ENCODE measurements at regions not wholly inside any gene's neighbourhood (a gene's known extent, or its start where the extent isn't known, plus 50 kb on each side); places are given as distances from the start of the nearest gene placed in this dataset.

DNA sequence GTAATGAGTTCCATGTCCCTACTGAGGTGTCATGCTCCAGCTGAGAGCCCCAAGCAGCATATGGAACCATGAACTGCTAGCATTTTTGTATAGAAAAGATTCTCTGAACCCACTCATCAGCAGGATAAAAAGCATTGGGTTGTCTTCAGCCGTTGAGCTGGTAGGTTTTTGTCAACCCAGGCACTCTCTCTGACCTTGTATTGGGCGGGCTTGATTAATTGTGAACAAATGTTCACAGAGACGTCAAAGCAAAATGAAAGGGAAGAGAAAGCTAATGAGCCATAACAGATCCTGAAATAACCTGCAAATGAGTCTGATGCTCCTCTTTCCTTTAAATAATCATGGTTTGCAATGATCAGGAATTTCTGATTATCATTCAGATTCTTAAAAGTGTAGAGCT, 924.7 kb upstream of the CELF2 start:
- Histone ChIP-seq H3K4me3 (ENCODE audit: low read depth in 1 of 3, low read length in 3 of 3) (no peak overlapping the region), H3K36me3 (ENCODE audit: control insufficient read depth in 4 of 4, insufficient read depth in 3 of 4, low read depth in 1 of 4, low read length in 3 of 4) (no peaks in the 10 kb centered on the region), H3K9ac (ENCODE audit: low read depth in 1 of 2, low read length in 2 of 2) (no peak overlapping the region), H3K27me3 (ENCODE audit: control insufficient read depth in 4 of 4, insufficient read depth in 4 of 4, low read length in 3 of 4) (no peaks in the 10 kb centered on the region), H3K9me3 (ENCODE audit: control insufficient read depth in 4 of 4, low read length in 3 of 4) (peaks cover 0 to 1% (median 0%) of the 10 kb centered on the region in 4 donors), H3K27ac (ENCODE audit: low read depth in 1 of 2, low read length in 2 of 2) (no peak overlapping the region), H3K4me1 (ENCODE audit: control insufficient read depth in 4 of 4, insufficient read depth in 4 of 4, low read length in 3 of 4) (no peaks in the 10 kb centered on the region)
- no peak for DNase-seq (ENCODE audit: low spot score)
- TF ChIP-seq, protein P1, sequence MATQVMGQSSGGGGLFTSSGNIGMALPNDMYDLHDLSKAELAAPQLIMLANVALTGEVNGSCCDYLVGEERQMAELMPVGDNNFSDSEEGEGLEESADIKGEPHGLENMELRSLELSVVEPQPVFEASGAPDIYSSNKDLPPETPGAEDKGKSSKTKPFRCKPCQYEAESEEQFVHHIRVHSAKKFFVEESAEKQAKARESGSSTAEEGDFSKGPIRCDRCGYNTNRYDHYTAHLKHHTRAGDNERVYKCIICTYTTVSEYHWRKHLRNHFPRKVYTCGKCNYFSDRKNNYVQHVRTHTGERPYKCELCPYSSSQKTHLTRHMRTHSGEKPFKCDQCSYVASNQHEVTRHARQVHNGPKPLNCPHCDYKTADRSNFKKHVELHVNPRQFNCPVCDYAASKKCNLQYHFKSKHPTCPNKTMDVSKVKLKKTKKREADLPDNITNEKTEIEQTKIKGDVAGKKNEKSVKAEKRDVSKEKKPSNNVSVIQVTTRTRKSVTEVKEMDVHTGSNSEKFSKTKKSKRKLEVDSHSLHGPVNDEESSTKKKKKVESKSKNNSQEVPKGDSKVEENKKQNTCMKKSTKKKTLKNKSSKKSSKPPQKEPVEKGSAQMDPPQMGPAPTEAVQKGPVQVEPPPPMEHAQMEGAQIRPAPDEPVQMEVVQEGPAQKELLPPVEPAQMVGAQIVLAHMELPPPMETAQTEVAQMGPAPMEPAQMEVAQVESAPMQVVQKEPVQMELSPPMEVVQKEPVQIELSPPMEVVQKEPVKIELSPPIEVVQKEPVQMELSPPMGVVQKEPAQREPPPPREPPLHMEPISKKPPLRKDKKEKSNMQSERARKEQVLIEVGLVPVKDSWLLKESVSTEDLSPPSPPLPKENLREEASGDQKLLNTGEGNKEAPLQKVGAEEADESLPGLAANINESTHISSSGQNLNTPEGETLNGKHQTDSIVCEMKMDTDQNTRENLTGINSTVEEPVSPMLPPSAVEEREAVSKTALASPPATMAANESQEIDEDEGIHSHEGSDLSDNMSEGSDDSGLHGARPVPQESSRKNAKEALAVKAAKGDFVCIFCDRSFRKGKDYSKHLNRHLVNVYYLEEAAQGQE (IDR thresholded peaks at IDR 0.05): no peak
- no peak for TF ChIP-seq NR2F2 (IDR thresholded peaks at IDR 0.05)
- TF ChIP-seq HNF4G (IDR thresholded peaks at IDR 0.05): no peak
- TF ChIP-seq, protein P2, sequence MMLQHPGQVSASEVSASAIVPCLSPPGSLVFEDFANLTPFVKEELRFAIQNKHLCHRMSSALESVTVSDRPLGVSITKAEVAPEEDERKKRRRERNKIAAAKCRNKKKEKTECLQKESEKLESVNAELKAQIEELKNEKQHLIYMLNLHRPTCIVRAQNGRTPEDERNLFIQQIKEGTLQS (IDR thresholded peaks at IDR 0.05): no peak
- TF ChIP-seq JUND (IDR thresholded peaks at IDR 0.05): no peak
- TF ChIP-seq, protein P3, sequence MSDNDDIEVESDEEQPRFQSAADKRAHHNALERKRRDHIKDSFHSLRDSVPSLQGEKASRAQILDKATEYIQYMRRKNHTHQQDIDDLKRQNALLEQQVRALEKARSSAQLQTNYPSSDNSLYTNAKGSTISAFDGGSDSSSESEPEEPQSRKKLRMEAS (IDR thresholded peaks at IDR 0.05): no peak
- no peak for TF ChIP-seq FOXA1 (IDR thresholded peaks at IDR 0.05)
- TF ChIP-seq FOXA2 (IDR thresholded peaks at IDR 0.05): no peak
- no peak for TF ChIP-seq SP1 (IDR thresholded peaks at IDR 0.05)
- TF ChIP-seq RAD21 (IDR thresholded peaks at IDR 0.05): no peak
- TF ChIP-seq HNF4A (conservative IDR thresholded peaks at IDR 0.05): no peak
- TF ChIP-seq RXRA (IDR thresholded peaks at IDR 0.05): no peak
- TF ChIP-seq, protein P4, sequence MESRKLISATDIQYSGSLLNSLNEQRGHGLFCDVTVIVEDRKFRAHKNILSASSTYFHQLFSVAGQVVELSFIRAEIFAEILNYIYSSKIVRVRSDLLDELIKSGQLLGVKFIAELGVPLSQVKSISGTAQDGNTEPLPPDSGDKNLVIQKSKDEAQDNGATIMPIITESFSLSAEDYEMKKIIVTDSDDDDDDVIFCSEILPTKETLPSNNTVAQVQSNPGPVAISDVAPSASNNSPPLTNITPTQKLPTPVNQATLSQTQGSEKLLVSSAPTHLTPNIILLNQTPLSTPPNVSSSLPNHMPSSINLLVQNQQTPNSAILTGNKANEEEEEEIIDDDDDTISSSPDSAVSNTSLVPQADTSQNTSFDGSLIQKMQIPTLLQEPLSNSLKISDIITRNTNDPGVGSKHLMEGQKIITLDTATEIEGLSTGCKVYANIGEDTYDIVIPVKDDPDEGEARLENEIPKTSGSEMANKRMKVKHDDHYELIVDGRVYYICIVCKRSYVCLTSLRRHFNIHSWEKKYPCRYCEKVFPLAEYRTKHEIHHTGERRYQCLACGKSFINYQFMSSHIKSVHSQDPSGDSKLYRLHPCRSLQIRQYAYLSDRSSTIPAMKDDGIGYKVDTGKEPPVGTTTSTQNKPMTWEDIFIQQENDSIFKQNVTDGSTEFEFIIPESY (IDR thresholded peaks at IDR 0.05): no peak
- no peak for TF ChIP-seq EGR1 (IDR thresholded peaks at IDR 0.05; ENCODE audit: low read depth in 2 of 2)
- TF ChIP-seq, protein P5, sequence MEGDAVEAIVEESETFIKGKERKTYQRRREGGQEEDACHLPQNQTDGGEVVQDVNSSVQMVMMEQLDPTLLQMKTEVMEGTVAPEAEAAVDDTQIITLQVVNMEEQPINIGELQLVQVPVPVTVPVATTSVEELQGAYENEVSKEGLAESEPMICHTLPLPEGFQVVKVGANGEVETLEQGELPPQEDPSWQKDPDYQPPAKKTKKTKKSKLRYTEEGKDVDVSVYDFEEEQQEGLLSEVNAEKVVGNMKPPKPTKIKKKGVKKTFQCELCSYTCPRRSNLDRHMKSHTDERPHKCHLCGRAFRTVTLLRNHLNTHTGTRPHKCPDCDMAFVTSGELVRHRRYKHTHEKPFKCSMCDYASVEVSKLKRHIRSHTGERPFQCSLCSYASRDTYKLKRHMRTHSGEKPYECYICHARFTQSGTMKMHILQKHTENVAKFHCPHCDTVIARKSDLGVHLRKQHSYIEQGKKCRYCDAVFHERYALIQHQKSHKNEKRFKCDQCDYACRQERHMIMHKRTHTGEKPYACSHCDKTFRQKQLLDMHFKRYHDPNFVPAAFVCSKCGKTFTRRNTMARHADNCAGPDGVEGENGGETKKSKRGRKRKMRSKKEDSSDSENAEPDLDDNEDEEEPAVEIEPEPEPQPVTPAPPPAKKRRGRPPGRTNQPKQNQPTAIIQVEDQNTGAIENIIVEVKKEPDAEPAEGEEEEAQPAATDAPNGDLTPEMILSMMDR (IDR thresholded peaks at IDR 0.05; ENCODE audit: low read depth, low read length, missing input control): no peak
- TF ChIP-seq YY1 (IDR thresholded peaks at IDR 0.05): no peak
- TF ChIP-seq GABPA (IDR thresholded peaks at IDR 0.05 in 1 of 2, conservative IDR thresholded peaks at IDR 0.05 in 1 of 2): no peak
- TF ChIP-seq TAF1 (conservative IDR thresholded peaks at IDR 0.05): no peak
- 64% methylated on average over 3 of the region's 3 CpGs for WGBS
